Amygdala (tissue), 56 donors: ENCODE measurements at regions not wholly inside any gene's neighbourhood (a gene's known extent, or its start where the extent isn't known, plus 50 kb on each side); places are given as distances from the start of the nearest gene placed in this dataset.

Experiments used
- DNase-seq, 56 donors: peaks; one replicate each; lab custom pipeline; 2025; lab: John Stamatoyannopoulos, UW

GRCh38 chr12:5374713-5375112, 57.2 kb upstream of the NTF3 start:
- no peak for DNase-seq

DNA sequence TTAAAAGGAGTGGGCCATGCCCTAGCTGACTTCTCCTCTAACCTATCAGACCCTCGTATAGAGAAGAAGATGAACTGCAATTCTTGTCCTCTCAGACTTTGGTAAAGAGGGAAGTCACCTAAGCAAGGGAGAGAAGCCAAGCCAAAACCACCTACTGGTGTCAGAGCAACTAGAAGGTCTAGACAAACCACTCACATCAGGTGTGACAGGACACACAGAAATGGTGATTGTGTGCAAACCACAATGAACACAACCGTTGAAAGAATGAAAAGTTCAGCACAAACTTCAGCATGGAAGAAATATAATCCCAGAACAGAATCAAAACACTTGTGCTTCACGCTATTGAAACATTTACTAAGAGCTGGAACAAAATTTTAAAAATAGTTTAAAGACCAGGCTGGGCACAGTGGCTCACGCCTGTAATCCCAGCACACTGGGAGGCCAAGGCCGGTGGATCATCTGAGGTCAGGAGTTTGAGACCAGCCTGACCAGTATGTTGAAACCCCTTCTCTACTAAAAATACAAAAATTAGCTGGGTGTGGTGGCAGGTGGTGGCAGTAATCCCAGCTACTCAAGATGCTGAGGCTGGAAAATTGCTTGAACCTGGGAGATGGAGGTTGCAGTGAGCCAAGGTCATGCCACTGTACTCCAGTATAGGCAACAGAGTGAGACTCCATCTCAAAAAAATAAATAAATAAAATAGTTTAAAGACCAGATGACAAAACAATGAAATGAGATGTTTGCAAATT, 56.2 kb upstream of the NTF3 start:
- no peak for DNase-seq

GRCh38 chr12:5376591-5377207, 55.2 kb upstream of the NTF3 start:
- DNase-seq, result no peak

- no peak for DNase-seq
Observed at GRCh38 chr12:5377997-5378592, 53.8 kb upstream of the NTF3 start.

- DNase-seq, result no peak
Observed at GRCh38 chr12:5379749-5380496, 52.0 kb upstream of the NTF3 start.
